ENCODE measurements at regions not wholly inside any gene's neighbourhood (a gene's known extent, or its start where the extent isn't known, plus 50 kb on each side); places are given as distances from the start of the nearest gene placed in this dataset.

GRCh38 chr5:31054453-31054852 is 139.0 kb upstream of the CDH6 start:
- Histone ChIP-seq H3K27me3 (no peaks in the 10 kb centered on the region), H3K4me1 (no peaks in the 10 kb centered on the region), H3K27ac (no peak overlapping the region), H3K9me3 (no peaks in the 10 kb centered on the region), H3K4me3 (no peak overlapping the region), H3K36me3 (no peaks in the 10 kb centered on the region)
- no peak for DNase-seq
- TF ChIP-seq POLR2A (IDR thresholded peaks at IDR 0.05): no peak
- TF ChIP-seq CTCF (IDR thresholded peaks at IDR 0.05): no peak

- Histone ChIP-seq H3K36me3 (no peaks in the 10 kb centered on the region), H3K27me3 (no peaks in the 10 kb centered on the region), H3K4me1 (peaks cover 0 to 10% (median 0%) of the 10 kb centered on the region in 4 donors), H3K27ac (no peak overlapping the region), H3K4me3 (no peak overlapping the region), H3K9me3 (no peaks in the 10 kb centered on the region)
- TF ChIP-seq CTCF (IDR thresholded peaks at IDR 0.05): no peak
- no peak for TF ChIP-seq POLR2A (IDR thresholded peaks at IDR 0.05)
- no peak for DNase-seq
Observed at GRCh38 chr5:31052937-31053658, 140.4 kb upstream of the CDH6 start.

GRCh38 chr5:31051316-31051715 is 142.2 kb upstream of the CDH6 start:
- Histone ChIP-seq H3K36me3 (no peaks in the 10 kb centered on the region), H3K9me3 (no peaks in the 10 kb centered on the region), H3K4me3 (no peak overlapping the region), H3K27ac (no peak overlapping the region), H3K27me3 (no peaks in the 10 kb centered on the region), H3K4me1 (peaks cover 0 to 14% (median 0%) of the 10 kb centered on the region in 4 donors)
- no peak for TF ChIP-seq POLR2A (IDR thresholded peaks at IDR 0.05)
- TF ChIP-seq CTCF (IDR thresholded peaks at IDR 0.05): no peak
- DNase-seq: no peak

- H3K4me1 ChIP-seq: peaks cover 0 to 14% (median 0%) of the 10 kb centered on the region in 4 donors
- H3K9me3 ChIP-seq: no peaks in the 10 kb centered on the region
- no peaks in the 10 kb centered on the region for H3K36me3 ChIP-seq
- DNase-seq: no peak
- H3K27ac ChIP-seq: no peak overlapping the region
- no peak overlapping the region for H3K4me3 ChIP-seq
- TF ChIP-seq CTCF (IDR thresholded peaks at IDR 0.05) (no peak), POLR2A (IDR thresholded peaks at IDR 0.05) (no peak)
- H3K27me3 ChIP-seq: no peaks in the 10 kb centered on the region
Observed at GRCh38 chr5:31049936-31050704, 143.4 kb upstream of the CDH6 start.

GRCh38 chr5:31049461-31049860 is 144.0 kb upstream of the CDH6 start:
- TF ChIP-seq CTCF (IDR thresholded peaks at IDR 0.05): no peak
- TF ChIP-seq POLR2A (IDR thresholded peaks at IDR 0.05): no peak
- Histone ChIP-seq H3K27ac (no peak overlapping the region), H3K4me1 (peaks cover 0 to 14% (median 0%) of the 10 kb centered on the region in 4 donors)

More at GRCh38 chr5:31049461-31049860, 144.0 kb upstream of the CDH6 start:
- Histone ChIP-seq H3K36me3 (no peaks in the 10 kb centered on the region), H3K9me3 (no peaks in the 10 kb centered on the region), H3K27me3 (no peaks in the 10 kb centered on the region), H3K4me3 (no peak overlapping the region)
- no peak for DNase-seq

All from Peyer's patch (tissue), 4 donors.